CD4-positive, alpha-beta memory T cell (primary cell): ENCODE measurements at regions not wholly inside any gene's neighbourhood (a gene's known extent, or its start where the extent isn't known, plus 50 kb on each side); places are given as distances from the start of the nearest gene placed in this dataset.
A peak's percentile ranks its signal among the peaks of the same experiment; 100 is the strongest.

ENCODE experiments used
- CTCF ChIA-PET: fragments of 350-600 bp; sonication (Branson Sonifier 250); formaldehyde crosslinking; loops from one replicate; lab custom pipeline; 2021; ENCODE audit warnings: inconsistent platforms; ENCODE audit not compliant: partially characterized antibody; lab: Charles Lee
- POLR2A ChIA-PET: fragments of 350-600 bp; sonication (Branson Sonifier 250); formaldehyde crosslinking; loops from one replicate; lab custom pipeline; 2021; ENCODE audit not compliant: partially characterized antibody; lab: Charles Lee
- DNase-seq, 5 donors: peaks; one replicate each; pipeline versions ENCODE4 v3.0.0 to v3.0.0-alpha.2; 2020 to 2022; ENCODE audit warnings: mixed read lengths in 1 of 5
- H3K27ac ChIP-seq: one replicate; pipeline ENCODE4 v1.7.0; 2013; ENCODE audit warnings: low read depth, low read length
- H3K27me3 ChIP-seq: 2 replicates; pipeline ENCODE4 v1.7.0; 2013; ENCODE audit warnings: mild to moderate bottlenecking, low read length, moderate library complexity; ENCODE audit not compliant: insufficient read depth
- H3K36me3 ChIP-seq: 2 replicates; pipeline ENCODE4 v1.7.0; 2013; ENCODE audit warnings: mild to moderate bottlenecking, low read length, moderate library complexity; ENCODE audit not compliant: insufficient read depth
- H3K4me1 ChIP-seq: 2 replicates; pipeline ENCODE4 v1.7.0; 2013; ENCODE audit warnings: mild to moderate bottlenecking, low read length, moderate library complexity; ENCODE audit not compliant: insufficient read depth
- H3K4me3 ChIP-seq, 2 donors: one replicate each; pipeline ENCODE4 v1.7.0; 2013; ENCODE audit warnings: low read length in 2 of 2, mild to moderate bottlenecking in 1 of 2
- H3K9me3 ChIP-seq, 2 donors: one replicate each; pipeline ENCODE4 v1.7.0; 2013; ENCODE audit warnings: low read length in 2 of 2, control low read depth in 1 of 2; ENCODE audit not compliant: control insufficient read depth in 1 of 2
- H3K27ac Mint-ChIP-seq, 7 donors: one replicate each; pipeline ENCODE4 v1.8.0; 2020 to 2021; ENCODE audit warnings: mixed read lengths in 7 of 7, mild to moderate bottlenecking in 6 of 7, inconsistent platforms in 3 of 7, moderate library complexity in 3 of 7
- H3K27me3 Mint-ChIP-seq, 2 donors: one replicate each; pipeline ENCODE4 v1.8.0; 2020 to 2021; ENCODE audit warnings: mixed read lengths in 2 of 2
- H3K36me3 Mint-ChIP-seq, 2 donors: one replicate each; pipeline ENCODE4 v1.8.0; 2020 to 2021; ENCODE audit warnings: mixed read lengths in 2 of 2, inconsistent platforms in 1 of 2, mild to moderate bottlenecking in 1 of 2
- H3K4me1 Mint-ChIP-seq, 4 donors: one replicate each; pipeline ENCODE4 v1.8.0; 2020 to 2021; ENCODE audit warnings: mixed read lengths in 4 of 4, mild to moderate bottlenecking in 1 of 4
- H3K4me3 Mint-ChIP-seq, 8 donors: one replicate each; pipeline ENCODE4 v1.8.0; 2020 to 2021; ENCODE audit warnings: mixed read lengths in 8 of 8, mild to moderate bottlenecking in 7 of 8, moderate library complexity in 6 of 8, inconsistent platforms in 3 of 8
- H3K9me3 Mint-ChIP-seq, 8 donors: one replicate each; pipeline ENCODE4 v1.8.0; 2020 to 2021; ENCODE audit warnings: mixed read lengths in 8 of 8, mild to moderate bottlenecking in 5 of 8, inconsistent platforms in 3 of 8, moderate library complexity in 1 of 8
- intact Hi-C: fragments of 100-400 bp; cut with micrococcal nuclease; formaldehyde crosslinking; loops from one replicate; pipeline ENCODE4 v1.15.1; 2023

DNA sequence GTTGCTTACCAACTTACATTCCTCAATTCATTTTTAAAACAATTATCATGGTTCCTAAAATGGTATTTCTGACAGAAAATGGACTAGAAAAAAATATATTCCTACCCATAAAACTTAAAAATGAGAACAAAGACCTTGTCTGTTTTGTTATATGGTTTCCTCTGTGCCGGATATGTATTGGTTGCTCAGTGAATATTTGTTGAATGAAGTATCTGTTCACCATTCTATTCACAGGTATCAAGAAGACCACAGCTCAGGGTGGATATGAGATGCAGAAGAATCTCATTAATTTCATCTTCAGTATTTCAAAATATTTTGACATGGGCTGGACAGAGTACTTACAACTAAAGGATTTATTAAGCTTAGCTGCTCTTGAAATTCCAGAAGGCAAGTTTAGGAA lies 58.1 kb downstream of the TUSC7 start:
- POLR2A ChIA-PET: no interaction called here

DNA sequence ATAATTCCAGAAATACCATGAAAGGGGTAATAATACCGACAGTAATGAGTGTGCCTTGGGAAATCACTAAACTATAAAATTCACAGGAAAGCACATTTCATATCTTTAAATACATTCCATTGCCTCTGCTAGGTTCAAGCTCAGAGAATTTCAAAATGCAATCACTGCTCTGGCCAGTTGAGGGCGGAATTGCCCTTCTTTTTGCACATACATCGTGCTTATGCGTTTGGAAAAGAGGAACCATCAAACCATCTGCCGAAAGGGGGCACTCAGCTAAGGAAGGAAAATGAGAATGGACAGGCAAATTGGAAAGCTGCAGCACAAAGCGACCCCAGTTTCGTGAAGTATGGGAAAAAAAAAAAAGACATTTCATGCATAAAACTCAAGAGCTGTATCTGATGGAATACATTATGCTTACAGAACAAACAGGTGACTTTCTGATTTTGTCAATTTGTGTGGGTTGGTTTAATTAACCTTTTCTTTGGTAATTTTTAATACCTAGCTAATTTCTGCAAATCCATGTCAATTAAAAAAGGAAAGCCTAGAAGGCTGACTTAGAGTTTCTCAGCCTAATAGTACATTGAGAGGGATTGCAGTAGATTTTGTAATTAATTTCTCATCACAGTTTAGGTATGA lies 61.4 kb downstream of the TUSC7 start:
- Histone ChIP-seq H3K9me3 (no peaks in the 10 kb centered on the region), H3K4me1 (no peaks in the 10 kb centered on the region), H3K4me3 (no peak overlapping the region), H3K36me3 (no peaks in the 10 kb centered on the region), H3K27me3 (no peaks in the 10 kb centered on the region), H3K27ac (no peak overlapping the region)
- Mint-ChIP-seq H3K27me3 (peaks cover 0 to 2% of the 10 kb centered on the region in 2 donors), H3K9me3 (peaks cover 0 to 2% (median 0%) of the 10 kb centered on the region in 8 donors), H3K27ac (no peak overlapping the region), H3K4me1 (peaks cover 0 to 2% (median under 1%) of the 10 kb centered on the region in 4 donors), H3K36me3 (no peaks in the 10 kb centered on the region), H3K4me3 (no peak overlapping the region)
- POLR2A ChIA-PET: no interaction called here
- intact Hi-C loops: no loop called here
- peak in 2 of 5 donors; percentile 1 to 6 for DNase-seq
- CTCF ChIA-PET: interaction anchor here (1.0 to 1.2 kb wide), 2 partner anchors 14 to 15 kb away, joined by 3 to 4 read pairs; no protein-coding TSS in a partner anchor

More for the DNA sequence above, 58.1 kb downstream of the TUSC7 start:
- no peak for DNase-seq
- intact Hi-C loops: no loop called here
- H3K27ac ChIP-seq: no peak overlapping the region
- Mint-ChIP-seq H3K27me3 (peaks cover 0 to 2% of the 10 kb centered on the region in 2 donors), H3K36me3 (no peaks in the 10 kb centered on the region), H3K4me3 (no peak overlapping the region), H3K9me3 (peaks cover 0 to 2% (median 0%) of the 10 kb centered on the region in 8 donors), H3K4me1 (peaks cover 0 to 2% (median under 1%) of the 10 kb centered on the region in 4 donors), H3K27ac (no peak overlapping the region)
- H3K9me3 ChIP-seq: no peaks in the 10 kb centered on the region
- no peaks in the 10 kb centered on the region for H3K4me1 ChIP-seq
- H3K4me3 ChIP-seq: no peak overlapping the region
- CTCF ChIA-PET: no interaction called here
- no peaks in the 10 kb centered on the region for H3K27me3 ChIP-seq
- no peaks in the 10 kb centered on the region for H3K36me3 ChIP-seq

- Mint-ChIP-seq H3K4me3 (no peak overlapping the region), H3K27ac (peak overlapping the region in 1 of 7 donors; percentile 53), H3K36me3 (no peaks in the 10 kb centered on the region), H3K27me3 (no peaks in the 10 kb centered on the region), H3K4me1 (no peaks in the 10 kb centered on the region), H3K9me3 (peaks cover 0 to 2% (median 0%) of the 10 kb centered on the region in 8 donors)
- no peak for DNase-seq
- Histone ChIP-seq H3K36me3 (no peaks in the 10 kb centered on the region), H3K4me3 (no peak overlapping the region), H3K4me1 (no peaks in the 10 kb centered on the region), H3K27ac (no peak overlapping the region), H3K27me3 (no peaks in the 10 kb centered on the region), H3K9me3 (no peaks in the 10 kb centered on the region)
- ChIA-PET POLR2A (no interaction called here), CTCF (no interaction called here)
- intact Hi-C loops: no loop called here
Measured at GRCh38 chr3:116776880-116777785, 67.6 kb downstream of the TUSC7 start.

DNA sequence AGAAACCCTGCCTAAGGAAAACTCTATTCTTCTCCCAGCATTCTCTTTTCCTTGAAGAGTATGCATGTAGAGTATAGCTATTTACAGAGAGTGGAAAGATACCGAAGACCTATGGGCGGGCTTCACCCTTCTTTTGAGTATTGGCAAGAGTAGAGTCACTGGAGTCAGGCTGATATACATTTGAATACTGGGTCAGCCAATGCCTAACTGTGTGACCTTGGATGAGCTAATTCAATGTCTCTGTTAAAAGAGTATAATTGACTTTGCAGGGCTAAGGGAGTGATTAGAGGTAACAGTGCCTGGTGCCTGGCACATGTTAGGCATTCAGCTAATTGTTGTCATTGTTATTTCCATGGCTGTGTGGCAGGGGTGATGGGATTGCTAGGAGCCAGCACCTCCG lies 75.6 kb downstream of the TUSC7 start:
- H3K9me3 Mint-ChIP-seq: peaks cover 0 to 4% (median 0%) of the 10 kb centered on the region in 8 donors
- DNase-seq: no peak
- H3K36me3 Mint-ChIP-seq: no peaks in the 10 kb centered on the region
- H3K4me1 Mint-ChIP-seq: no peaks in the 10 kb centered on the region
- Histone ChIP-seq H3K27ac (no peak overlapping the region), H3K36me3 (no peaks in the 10 kb centered on the region), H3K9me3 (no peaks in the 10 kb centered on the region), H3K27me3 (no peaks in the 10 kb centered on the region), H3K4me1 (no peaks in the 10 kb centered on the region), H3K4me3 (no peak overlapping the region)
- H3K27me3 Mint-ChIP-seq: peaks cover 0 to 2% of the 10 kb centered on the region in 2 donors
- POLR2A ChIA-PET: no interaction called here
- no peak overlapping the region for H3K27ac Mint-ChIP-seq
- H3K4me3 Mint-ChIP-seq: no peak overlapping the region
- intact Hi-C loops: no loop called here
- CTCF ChIA-PET: interaction anchor here (1.3 kb wide), 1 partner anchor 14 kb away, joined by 3 read pairs; no protein-coding TSS in a partner anchor

DNA sequence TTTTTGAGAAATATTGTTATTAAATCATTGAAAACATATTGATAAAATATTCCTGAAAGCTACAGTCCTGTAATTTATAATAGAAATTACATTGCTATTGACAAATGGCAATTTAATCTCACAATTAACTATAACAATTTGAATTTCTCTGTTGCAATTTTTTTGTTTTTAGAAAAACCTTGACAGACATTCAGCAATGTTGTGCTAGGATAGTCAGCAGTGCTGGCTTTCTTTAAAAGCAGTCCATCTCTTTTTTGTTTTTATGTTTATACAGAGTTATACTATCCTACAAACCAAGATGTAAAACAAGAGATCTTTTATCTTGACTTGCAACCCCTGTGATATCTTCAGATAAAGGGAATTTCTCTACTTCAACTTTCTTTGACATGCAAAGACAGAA lies 93.1 kb downstream of the TUSC7 start:
- no peak overlapping the region for H3K27ac ChIP-seq
- Mint-ChIP-seq H3K27ac (no peak overlapping the region), H3K27me3 (no peaks in the 10 kb centered on the region), H3K36me3 (no peaks in the 10 kb centered on the region), H3K4me1 (no peaks in the 10 kb centered on the region), H3K4me3 (no peak overlapping the region), H3K9me3 (peaks cover 2 to 20% (median 9%) of the 10 kb centered on the region in 8 donors)
- no peak overlapping the region for H3K4me3 ChIP-seq
- DNase-seq: no peak
- ChIA-PET POLR2A (no interaction called here), CTCF (no interaction called here)
- H3K9me3 ChIP-seq: no peaks in the 10 kb centered on the region
- H3K36me3 ChIP-seq: no peaks in the 10 kb centered on the region
- H3K4me1 ChIP-seq: no peaks in the 10 kb centered on the region
- no peaks in the 10 kb centered on the region for H3K27me3 ChIP-seq
- intact Hi-C loops: no loop called here

DNA sequence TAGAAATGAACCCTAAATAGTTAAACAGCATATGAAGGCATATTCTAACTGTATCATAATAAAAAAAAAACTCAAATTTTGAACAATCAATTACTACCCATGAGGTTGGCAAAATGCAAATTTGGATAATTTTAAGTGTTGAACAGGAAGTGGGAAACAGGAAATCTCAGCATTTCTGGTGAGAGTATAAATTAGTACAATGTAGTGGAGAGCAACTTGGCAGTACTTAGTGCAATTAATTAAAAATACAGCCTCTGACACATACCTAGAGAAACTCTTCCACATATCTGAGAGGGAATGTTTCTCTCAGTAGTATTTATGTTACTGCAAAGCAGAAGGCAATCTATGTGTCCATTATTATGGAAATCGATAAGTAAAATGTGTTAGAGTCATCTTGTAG lies 96.8 kb downstream of the TUSC7 start:
- DNase-seq: no peak
- Histone ChIP-seq H3K4me1 (no peaks in the 10 kb centered on the region), H3K27ac (no peak overlapping the region), H3K4me3 (no peak overlapping the region), H3K36me3 (no peaks in the 10 kb centered on the region), H3K9me3 (no peaks in the 10 kb centered on the region), H3K27me3 (no peaks in the 10 kb centered on the region)
- ChIA-PET CTCF (no interaction called here), POLR2A (no interaction called here)
- H3K27ac Mint-ChIP-seq: no peak overlapping the region
- no peaks in the 10 kb centered on the region for H3K4me1 Mint-ChIP-seq
- intact Hi-C loops: no loop called here
- H3K36me3 Mint-ChIP-seq: no peaks in the 10 kb centered on the region
- H3K27me3 Mint-ChIP-seq: no peaks in the 10 kb centered on the region
- no peak overlapping the region for H3K4me3 Mint-ChIP-seq
- peaks cover 3 to 26% (median 9%) of the 10 kb centered on the region in 8 donors for H3K9me3 Mint-ChIP-seq

DNA sequence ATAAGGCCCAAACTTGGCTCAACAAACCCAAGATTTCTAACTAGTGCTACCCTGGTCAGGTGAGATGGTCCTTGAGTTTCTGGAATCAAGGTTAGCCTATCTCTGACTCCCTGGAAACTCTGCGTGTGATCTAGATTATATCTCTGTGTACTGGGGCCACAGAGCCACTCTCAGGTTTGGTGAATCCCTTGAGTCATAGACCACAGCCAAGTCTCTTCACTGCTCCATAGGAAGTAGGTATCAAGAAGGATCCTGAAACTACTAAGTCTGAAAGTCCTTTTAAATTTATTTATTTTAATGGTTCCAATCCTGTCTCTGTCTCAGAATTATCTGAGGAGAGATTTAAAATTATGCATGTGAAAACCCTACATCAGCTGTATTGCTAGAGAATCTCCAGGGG lies 99.1 kb downstream of the TUSC7 start:
- H3K27ac ChIP-seq: no peak overlapping the region
- intact Hi-C loops: no loop called here
- H3K4me1 ChIP-seq: no peaks in the 10 kb centered on the region
- Mint-ChIP-seq H3K9me3 (peaks cover 0 to 11% (median 5%) of the 10 kb centered on the region in 8 donors), H3K27me3 (no peaks in the 10 kb centered on the region), H3K27ac (no peak overlapping the region), H3K4me3 (no peak overlapping the region), H3K36me3 (no peaks in the 10 kb centered on the region), H3K4me1 (no peaks in the 10 kb centered on the region)
- H3K36me3 ChIP-seq: no peaks in the 10 kb centered on the region
- POLR2A ChIA-PET: no interaction called here
- H3K27me3 ChIP-seq: no peaks in the 10 kb centered on the region
- H3K9me3 ChIP-seq: no peaks in the 10 kb centered on the region
- DNase-seq: no peak
- CTCF ChIA-PET: no interaction called here
- no peak overlapping the region for H3K4me3 ChIP-seq
